H1 (cell line): ENCODE measurements at regions not wholly inside any gene's neighbourhood (a gene's known extent, or its start where the extent isn't known, plus 50 kb on each side); places are given as distances from the start of the nearest gene placed in this dataset.

ENCODE experiments used
- CTCF ChIA-PET: fragments of 300-600 bp; sonication (Branson Sonifier 250); formaldehyde crosslinking; loops from one replicate; lab custom pipeline; 2021; ENCODE audit not compliant: partially characterized antibody; lab: Charles Lee
- POLR2A ChIA-PET: fragments of 300-600 bp; sonication (Branson Sonifier 250); formaldehyde crosslinking; loops from one replicate; lab custom pipeline; 2021; ENCODE audit warnings: inconsistent platforms; ENCODE audit not compliant: partially characterized antibody; lab: Charles Lee
- DNase-seq, 2 experiments: peaks; one replicate each; pipeline versions ENCODE4 v3.0.0 to v3.0.0-alpha.2; 2010 to 2022; ENCODE audit warnings: low spot score in 2 of 2, low read depth in 1 of 2, mixed read lengths in 1 of 2
- FAIRE-seq: peaks from 2 replicates; lab custom pipeline; 2011; peaks lifted over from hg19 to GRCh38; lab: Jason Lieb, UNC
- H2AFZ ChIP-seq: 2 replicates; pipeline ENCODE4 v1.8.1; 2012; ENCODE audit warnings: low read length, inconsistent platforms
- H2AK5ac ChIP-seq: 2 replicates; pipeline ENCODE4 v1.6.1; 2013; ENCODE audit warnings: low read depth, low read length
- H2BK120ac ChIP-seq: replicated peaks from 2 replicates; pipeline ENCODE3; 2013; ENCODE audit warnings: low read depth, low read length, inconsistent platforms
- H2BK12ac ChIP-seq: 2 replicates; pipeline ENCODE4 v1.6.1; 2013; ENCODE audit warnings: low read depth, low read length
- H2BK15ac ChIP-seq: 2 replicates; pipeline ENCODE4 v1.6.1; 2013; ENCODE audit warnings: low read length
- H2BK20ac ChIP-seq: 2 replicates; pipeline ENCODE4 v1.6.1; 2013; ENCODE audit warnings: low read length
- H2BK5ac ChIP-seq: 2 replicates; pipeline ENCODE4 v1.6.1; 2013; ENCODE audit warnings: low read depth, low read length
- H3K14ac ChIP-seq: 2 replicates; pipeline ENCODE4 v1.6.1; 2013; ENCODE audit warnings: inconsistent platforms; ENCODE audit not compliant: insufficient read length
- H3K18ac ChIP-seq: 2 replicates; pipeline ENCODE4 v1.6.1; 2013; ENCODE audit warnings: low read length; ENCODE audit errors: extremely low read depth
- H3K23ac ChIP-seq: 2 replicates; pipeline ENCODE4 v1.6.1; 2013; ENCODE audit warnings: inconsistent platforms; ENCODE audit not compliant: insufficient read length
- H3K23me2 ChIP-seq: 2 replicates; pipeline ENCODE4 v1.6.1; 2013; ENCODE audit warnings: low read depth, low read length
- H3K27ac ChIP-seq: 2 replicates; pipeline ENCODE4 v1.6.1; 2011; ENCODE audit warnings: low read depth, low read length, inconsistent platforms
- H3K27me3 ChIP-seq, 4 experiments: replicated peaks in 1 of 4; 1 replicate in 1 of 4; 2 replicates in 3 of 4; pipeline versions ENCODE4 v1.6.1 to v1.8.1; 2011 to 2013; ENCODE audit warnings: low read length in 3 of 4, mild to moderate bottlenecking in 3 of 4, inconsistent platforms in 2 of 4, mixed read lengths in 2 of 4, moderate library complexity in 1 of 4; ENCODE audit not compliant: control insufficient read depth in 3 of 4, insufficient read depth in 3 of 4; ENCODE audit errors: extremely low read depth in 1 of 4
- H3K36me3 ChIP-seq, 4 experiments: 2 replicates each; pipeline versions ENCODE4 v1.6.1 to v1.8.1; 2011 to 2013; ENCODE audit warnings: mild to moderate bottlenecking in 4 of 4, low read length in 3 of 4, moderate library complexity in 2 of 4, control low read depth in 1 of 4, inconsistent platforms in 1 of 4; ENCODE audit not compliant: insufficient read depth in 4 of 4, control insufficient read depth in 2 of 4
- H3K4ac ChIP-seq: replicated peaks from 2 replicates; pipeline ENCODE3; 2013; ENCODE audit warnings: low read length, low read depth, mixed read lengths, inconsistent platforms; ENCODE audit not compliant: insufficient read length
- H3K4me1 ChIP-seq, 4 experiments: replicated peaks in 1 of 4; 1 replicate in 1 of 4; 2 replicates in 3 of 4; pipeline versions ENCODE4 v1.6.1 to v1.8.1; 2011 to 2013; ENCODE audit warnings: low read length in 3 of 4, inconsistent platforms in 2 of 4, mixed read lengths in 1 of 4; ENCODE audit not compliant: insufficient read depth in 4 of 4, control insufficient read depth in 3 of 4
- H3K4me2 ChIP-seq, 2 experiments: 2 replicates each; pipeline versions ENCODE4 v1.6.1 to v1.8.1; 2011 to 2013; ENCODE audit warnings: low read depth in 2 of 2, low read length in 2 of 2, control low read depth in 1 of 2, inconsistent platforms in 1 of 2, mild to moderate bottlenecking in 1 of 2; ENCODE audit not compliant: insufficient read depth in 1 of 2
- H3K4me3 ChIP-seq, 4 experiments: fragments of 200-600, 300-600 bp in 1 of 4; sonication (generic), shearing (Covaris generic), sonication (Bioruptor Twin) in 1 of 4; 2 replicates each; pipeline versions ENCODE4 v1.5.1 to v1.8.1; 2011 to 2016; ENCODE audit warnings: low read length in 4 of 4, low read depth in 3 of 4, control low read depth in 2 of 4, inconsistent platforms in 2 of 4, mild to moderate bottlenecking in 2 of 4, mixed read lengths in 1 of 4, moderate library complexity in 1 of 4; ENCODE audit not compliant: insufficient read depth in 2 of 4; ENCODE audit errors: extremely low read depth in 1 of 4
- H3K56ac ChIP-seq: replicated peaks from 2 replicates; pipeline ENCODE3; 2013; ENCODE audit warnings: low read depth, mild to moderate bottlenecking, mixed read lengths, low read length, inconsistent platforms; ENCODE audit not compliant: insufficient read length
- H3K79me1 ChIP-seq: 2 replicates; pipeline ENCODE4 v1.6.1; 2013; ENCODE audit warnings: low read depth, low read length, control low read depth
- H3K79me2 ChIP-seq, 2 experiments: 2 replicates each; pipeline versions ENCODE4 v1.6.1 to v1.8.1; 2012 to 2013; ENCODE audit warnings: low read length in 2 of 2, mild to moderate bottlenecking in 2 of 2, inconsistent platforms in 1 of 2; ENCODE audit not compliant: insufficient read depth in 2 of 2, control insufficient read depth in 1 of 2
- H3K9ac ChIP-seq, 4 experiments: replicated peaks in 1 of 4; 1 replicate in 1 of 4; 2 replicates in 3 of 4; pipeline versions ENCODE4 v1.6.1 to v1.8.1; 2011 to 2013; ENCODE audit warnings: low read depth in 3 of 4, low read length in 3 of 4, control low read depth in 2 of 4, mild to moderate bottlenecking in 2 of 4, moderate library complexity in 2 of 4, inconsistent platforms in 1 of 4; ENCODE audit errors: extremely low read depth in 1 of 4
- H3K9me3 ChIP-seq, 2 experiments: 2 replicates each; pipeline versions ENCODE4 v1.6.1 to v1.8.1; 2012 to 2013; ENCODE audit warnings: mild to moderate bottlenecking in 2 of 2, moderate library complexity in 2 of 2, control low read depth in 1 of 2, inconsistent platforms in 1 of 2, low read depth in 1 of 2, low read length in 1 of 2, mixed read lengths in 1 of 2; ENCODE audit not compliant: insufficient read depth in 2 of 2
- H4K20me1 ChIP-seq, 2 experiments: replicated peaks in 1 of 2; 2 replicates each; pipeline versions ENCODE3 to v1.8.1; 2011 to 2013; ENCODE audit warnings: inconsistent platforms in 2 of 2, low read length in 2 of 2, mild to moderate bottlenecking in 1 of 2; ENCODE audit not compliant: insufficient read depth in 2 of 2, control insufficient read depth in 1 of 2
- H4K5ac ChIP-seq: 2 replicates; pipeline ENCODE4 v1.6.1; 2013; ENCODE audit warnings: low read length, low read depth, mixed read lengths, inconsistent platforms; ENCODE audit not compliant: insufficient read length
- H4K8ac ChIP-seq: 2 replicates; pipeline ENCODE4 v1.8.0; 2013; ENCODE audit warnings: mild to moderate bottlenecking, moderate library complexity, low read length, inconsistent platforms; ENCODE audit not compliant: insufficient read depth; ENCODE audit errors: extremely low read depth
- H4K91ac ChIP-seq: replicated peaks from 2 replicates; pipeline ENCODE3; 2013; ENCODE audit warnings: low read length, mixed read lengths, inconsistent platforms; ENCODE audit not compliant: insufficient read length
- ATF2 ChIP-seq: IDR thresholded peaks from 2 replicates; pipeline ENCODE4 v1.6.1; 2012; ENCODE audit warnings: low read length, inconsistent platforms
- EZH2 ChIP-seq: fragments of 200-600 bp; sonication (generic); IDR thresholded peaks from 2 replicates; pipeline ENCODE4 v1.7.1; 2012; ENCODE audit warnings: low read depth, mild to moderate bottlenecking, moderate library complexity, low read length, inconsistent platforms; ENCODE audit not compliant: severe bottlenecking
- FOSL1 ChIP-seq: IDR thresholded peaks from 2 replicates; pipeline ENCODE4 v1.6.1; 2011; ENCODE audit warnings: mild to moderate bottlenecking, low read depth, low read length, moderate library complexity; ENCODE audit not compliant: insufficient read depth
- HDAC2 ChIP-seq, 2 experiments: fragments of 300-600 bp in 1 of 2; sonication (generic) in 1 of 2; IDR thresholded peaks; 2 replicates each; pipeline ENCODE4 v1.6.1; 2011 to 2012; ENCODE audit warnings: low read depth in 2 of 2, low read length in 2 of 2, mild to moderate bottlenecking in 2 of 2, moderate library complexity in 2 of 2, borderline replicate concordance in 1 of 2, inconsistent platforms in 1 of 2
- MAX ChIP-seq: IDR thresholded peaks from 2 replicates; pipeline ENCODE4 v1.6.1; 2012; ENCODE audit warnings: inconsistent platforms
- TAF1 ChIP-seq: IDR thresholded peaks from 2 replicates; pipeline ENCODE4 v1.6.1; 2011; ENCODE audit warnings: mild to moderate bottlenecking, low read depth, low read length
- TEAD4 ChIP-seq: IDR thresholded peaks from 2 replicates; pipeline ENCODE4 v1.6.1; 2012; ENCODE audit warnings: low read depth, low read length, inconsistent platforms, mixed read lengths
- WGBS, 2 experiments: shearing (Covaris generic) in 1 of 2; methylation state at CpG; one replicate each; pipeline versions ENCODE4 v1.1.6 to v1.1.7; 2013 to 2015; ENCODE audit warnings: low lambda C conversion rate in 2 of 2, mixed read lengths in 2 of 2, inconsistent platforms in 1 of 2, low coverage in 1 of 2, missing lambda C conversion rate in 1 of 2; ENCODE audit not compliant: insufficient replicate concordance in 2 of 2, insufficient coverage in 1 of 2, insufficient read length in 1 of 2; ENCODE audit errors: extremely low coverage in 1 of 2, missing lambda C conversion rate in 1 of 2; 5-methylcytosine and 5-hydroxymethylcytosine counted together

- H2BK15ac ChIP-seq: no peak overlapping the region
- H3K27ac ChIP-seq: no peak overlapping the region
- no peak overlapping the region for H3K14ac ChIP-seq
- no peak overlapping the region for H4K5ac ChIP-seq
- no peaks in the 10 kb centered on the region for H4K20me1 ChIP-seq
- H3K4ac ChIP-seq: no peak overlapping the region
- H2BK5ac ChIP-seq: peak overlapping the region; percentile 22; the same call in 1 of the 2 replicates
- no peak for DNase-seq
- ChIA-PET POLR2A (no interaction called here), CTCF (no interaction called here)
- H3K9ac ChIP-seq: no peak overlapping the region
- peaks cover 2 to 19% (median 16%) of the 10 kb centered on the region in 4 experiments for H3K4me1 ChIP-seq
- H3K27me3 ChIP-seq: no peaks in the 10 kb centered on the region
- no peak overlapping the region; the same call in 1 of the 2 replicates for H2BK12ac ChIP-seq
- H3K23me2 ChIP-seq: no peaks in the 10 kb centered on the region
- 14% methylated on average over 1 of the region's 1 CpG; no CpG with 5 or more reads in 1 of the 2 experiments for WGBS, 2 experiments
- peak overlapping the region; percentile 67; the same call in 1 of the 2 replicates for H3K18ac ChIP-seq
- no peaks in the 10 kb centered on the region for H3K36me3 ChIP-seq
- peak overlapping the region; percentile 35 to 41; a peak in 2 of 4 replicates for H3K4me2 ChIP-seq
- H2AK5ac ChIP-seq: no peak overlapping the region
- H2BK20ac ChIP-seq: no peak overlapping the region
- H3K79me2 ChIP-seq: no peaks in the 10 kb centered on the region
- no peaks in the 10 kb centered on the region; a peak in 2 of 4 replicates for H3K9me3 ChIP-seq
- no peak overlapping the region for H3K56ac ChIP-seq
- H3K4me3 ChIP-seq: no peak overlapping the region
- H2BK120ac ChIP-seq: no peak overlapping the region
- H4K91ac ChIP-seq: no peak overlapping the region
- no peak overlapping the region for H4K8ac ChIP-seq
- no peak for FAIRE-seq
- H3K79me1 ChIP-seq: no peaks in the 10 kb centered on the region
- no peak overlapping the region for H3K23ac ChIP-seq
- H2AFZ ChIP-seq: no peak overlapping the region
- TF ChIP-seq MAX (no peak), HDAC2 (IDR thresholded peaks at IDR 0.05; ENCODE audit: borderline replicate concordance in 1 of 2, low read depth in 2 of 2, low read length in 2 of 2) (no peak), FOSL1 (no peak), TEAD4 (no peak), ATF2 (no peak), TAF1 (no peak), EZH2 (no peak)
Measured at GRCh38 chr3:182323126-182323700, 470.1 kb upstream of the ATP11B start.
